SK-N-MC (cell line): ENCODE measurements at regions not wholly inside any gene's neighbourhood (a gene's known extent, or its start where the extent isn't known, plus 50 kb on each side); places are given as distances from the start of the nearest gene placed in this dataset.

Source experiments
- EZH2 ChIP-seq: fragments of 200-600 bp; sonication (generic); IDR thresholded peaks from one replicate; pipeline ENCODE4 v1.6.1; 2017; ENCODE audit warnings: antibody characterized with exemption
- FOXP2 ChIP-seq: optimal IDR thresholded peaks from 2 replicates; pipeline ENCODE3; 2011; ENCODE audit warnings: mild to moderate bottlenecking, moderate library complexity; ENCODE audit not compliant: insufficient read depth; ENCODE audit errors: extremely low read length, control extremely low read depth
- POLR2AphosphoS5 ChIP-seq: IDR thresholded peaks from 2 replicates; pipeline ENCODE4 v1.6.1; 2012; ENCODE audit warnings: mild to moderate bottlenecking, low read depth, low read length, borderline replicate concordance

DNA sequence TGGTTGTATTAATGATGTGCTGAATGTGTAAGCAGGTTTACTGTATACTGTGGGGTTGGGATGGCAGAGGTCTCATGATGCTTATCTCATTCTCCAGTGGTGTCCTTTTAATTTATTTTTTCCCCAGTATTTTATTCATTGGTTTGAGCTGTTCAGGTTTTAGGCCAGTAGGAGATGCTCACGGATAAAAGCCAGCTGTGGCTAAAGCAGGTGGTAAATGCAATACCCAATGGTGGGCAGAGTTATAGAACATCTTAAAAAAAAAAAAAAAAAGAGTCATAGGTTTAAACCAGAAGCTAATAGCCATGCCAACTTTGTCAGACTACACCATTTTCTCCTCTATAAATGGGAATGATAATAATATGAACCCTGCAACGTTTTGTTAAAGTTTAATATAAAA is 57.8 kb upstream of the NEUROD1 start:
- TF ChIP-seq EZH2 = no peak
- no peak for TF ChIP-seq POLR2AphosphoS5
- no peak for TF ChIP-seq FOXP2
